Thyroid gland (tissue), 4 donors: ENCODE measurements at regions not wholly inside any gene's neighbourhood (a gene's known extent, or its start where the extent isn't known, plus 50 kb on each side); places are given as distances from the start of the nearest gene placed in this dataset.

Experiments used
- DNase-seq, 2 donors: peaks; one replicate each; pipeline ENCODE4 v3.0.0-alpha.2; 2019
- H3K27ac ChIP-seq, 3 donors: fragments of 200-600 bp; sonication (generic); 1 replicate in 2 of 3; 2 replicates in 1 of 3; pipeline ENCODE4 v1.5.1; 2016 to 2019; ENCODE audit warnings: mild to moderate bottlenecking in 1 of 3, moderate library complexity in 1 of 3
- H3K27me3 ChIP-seq: fragments of 200-600 bp; sonication (generic); one replicate; pipeline ENCODE4 v1.5.1; 2019
- H3K36me3 ChIP-seq, 2 donors: fragments of 200-600 bp; sonication (generic); one replicate each; pipeline ENCODE4 v1.5.1; 2016 to 2019
- H3K4me1 ChIP-seq, 2 donors: fragments of 200-600 bp; sonication (generic); one replicate each; pipeline ENCODE4 v1.5.1; 2017 to 2019
- H3K4me3 ChIP-seq, 3 donors: fragments of 200-600 bp; sonication (generic); replicated peaks in 1 of 3; 1 replicate in 2 of 3; 2 replicates in 1 of 3; pipeline ENCODE4 v1.5.1; 2016; ENCODE audit warnings: mild to moderate bottlenecking in 1 of 3
- H3K9me3 ChIP-seq: fragments of 200-600 bp; sonication (generic); one replicate; pipeline ENCODE4 v1.5.1; 2017
- POLR2A ChIP-seq, 2 donors: fragments of 450-650 bp; IDR thresholded peaks; one replicate each; pipeline ENCODE4 v1.6.1; 2017; ENCODE audit warnings: antibody characterized with exemption in 2 of 2, mild to moderate bottlenecking in 2 of 2, moderate library complexity in 1 of 2
- WGBS, 2 donors: methylation state at CpG; one replicate each; pipeline ENCODE4 v1.1.5; 2017; 5-methylcytosine and 5-hydroxymethylcytosine counted together
- intact Hi-C: fragments of 100-400 bp; cut with DNase I; formaldehyde crosslinking; loops from one replicate; pipeline ENCODE4 v1.15.1; 2023
- TF ChIP-seq, protein P1 (sequence below), 6 experiments: fragments of 200-600 bp in 3 of 6; fragments of 450-650 bp in 3 of 6; sonication (generic) in 3 of 6; IDR thresholded peaks; one replicate each; pipeline ENCODE4 v1.5.1; 2016 to 2019; ENCODE audit warnings: antibody characterized with exemption in 6 of 6, mild to moderate bottlenecking in 2 of 6, inconsistent platforms in 1 of 6, moderate library complexity in 1 of 6

DNA sequence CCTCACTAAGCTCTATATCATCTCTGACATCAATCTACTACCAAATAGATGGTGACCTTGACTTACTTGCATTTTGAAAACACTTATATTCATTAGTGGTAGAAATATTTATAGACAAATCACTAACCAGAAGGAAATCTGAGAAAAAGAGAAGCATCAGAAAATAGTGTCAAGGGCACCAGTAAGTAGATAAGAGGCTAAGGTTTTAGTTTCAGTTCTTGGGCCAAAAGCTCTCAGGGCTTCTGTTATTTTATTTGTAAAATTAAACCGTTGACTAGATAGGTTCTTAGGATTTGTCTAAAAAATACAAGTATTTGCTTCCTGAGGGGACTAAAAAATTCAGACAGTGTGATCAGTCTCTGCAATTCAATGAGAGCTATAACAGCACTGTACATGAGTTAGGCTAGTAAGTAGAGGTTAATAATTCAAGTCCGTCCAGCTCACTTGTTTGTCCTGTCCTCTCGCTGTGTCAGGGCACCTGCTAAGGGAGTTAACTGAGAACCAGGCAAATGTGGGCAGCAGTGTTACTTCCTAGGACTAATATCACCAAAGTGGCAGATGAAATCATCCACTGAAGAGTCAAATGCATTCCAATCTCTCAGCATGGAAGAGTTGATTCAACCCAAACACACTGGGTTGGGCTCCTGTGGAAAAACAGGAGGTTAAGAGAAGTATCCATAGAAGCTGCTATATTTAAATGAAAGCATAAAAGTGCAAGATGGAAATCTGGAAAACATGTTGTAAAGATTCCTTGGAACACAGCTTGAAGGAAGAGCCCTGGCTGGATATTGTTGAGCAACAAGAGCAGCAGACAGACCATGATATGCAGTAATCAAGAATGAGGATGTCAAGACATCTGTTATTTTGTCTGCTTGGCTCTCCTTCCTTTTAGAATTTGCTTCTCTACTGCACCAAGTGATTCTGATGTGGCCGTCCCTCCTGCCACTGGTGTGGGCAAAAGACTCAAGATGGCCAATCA, 134.9 kb upstream of the ZBTB20 start:
- Histone ChIP-seq H3K4me3 (no peak overlapping the region), H3K36me3 (no peaks in the 10 kb centered on the region), H3K27ac (no peak overlapping the region), H3K9me3 (no peaks in the 10 kb centered on the region), H3K4me1 (no peaks in the 10 kb centered on the region), H3K27me3 (no peaks in the 10 kb centered on the region)
- intact Hi-C loops, result no loop called here
- no peak for DNase-seq
- WGBS, 2 donors, result 73 to 86% methylated on average over 4 of the region's 4 CpGs
- TF ChIP-seq, protein P1, sequence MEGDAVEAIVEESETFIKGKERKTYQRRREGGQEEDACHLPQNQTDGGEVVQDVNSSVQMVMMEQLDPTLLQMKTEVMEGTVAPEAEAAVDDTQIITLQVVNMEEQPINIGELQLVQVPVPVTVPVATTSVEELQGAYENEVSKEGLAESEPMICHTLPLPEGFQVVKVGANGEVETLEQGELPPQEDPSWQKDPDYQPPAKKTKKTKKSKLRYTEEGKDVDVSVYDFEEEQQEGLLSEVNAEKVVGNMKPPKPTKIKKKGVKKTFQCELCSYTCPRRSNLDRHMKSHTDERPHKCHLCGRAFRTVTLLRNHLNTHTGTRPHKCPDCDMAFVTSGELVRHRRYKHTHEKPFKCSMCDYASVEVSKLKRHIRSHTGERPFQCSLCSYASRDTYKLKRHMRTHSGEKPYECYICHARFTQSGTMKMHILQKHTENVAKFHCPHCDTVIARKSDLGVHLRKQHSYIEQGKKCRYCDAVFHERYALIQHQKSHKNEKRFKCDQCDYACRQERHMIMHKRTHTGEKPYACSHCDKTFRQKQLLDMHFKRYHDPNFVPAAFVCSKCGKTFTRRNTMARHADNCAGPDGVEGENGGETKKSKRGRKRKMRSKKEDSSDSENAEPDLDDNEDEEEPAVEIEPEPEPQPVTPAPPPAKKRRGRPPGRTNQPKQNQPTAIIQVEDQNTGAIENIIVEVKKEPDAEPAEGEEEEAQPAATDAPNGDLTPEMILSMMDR (IDR thresholded peaks at IDR 0.05), result no peak
- no peak for TF ChIP-seq POLR2A (IDR thresholded peaks at IDR 0.05)

DNA sequence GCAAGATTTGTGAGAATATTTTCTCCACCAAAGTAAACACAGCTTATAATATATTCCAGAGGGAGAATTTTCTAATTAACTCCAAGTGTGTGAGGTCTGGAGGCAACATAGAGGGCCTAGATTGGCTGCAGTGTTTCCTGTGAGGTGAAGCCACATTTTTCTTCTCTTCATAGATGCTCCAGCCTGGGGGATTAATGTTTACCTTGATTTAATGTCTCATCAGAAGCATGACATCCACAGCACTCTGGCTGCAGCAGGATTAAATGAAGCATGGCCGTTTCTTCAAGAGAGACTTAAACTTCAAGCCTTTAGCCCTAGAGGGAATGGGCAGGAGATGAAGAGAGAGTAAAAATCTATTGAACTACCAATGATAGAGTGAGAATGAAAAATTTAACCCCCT, 137.9 kb upstream of the ZBTB20 start:
- TF ChIP-seq, protein P1 (IDR thresholded peaks at IDR 0.05), result no peak
- TF ChIP-seq POLR2A (IDR thresholded peaks at IDR 0.05), result no peak
- no peaks in the 10 kb centered on the region for H3K36me3 ChIP-seq
- H3K27me3 ChIP-seq, result no peaks in the 10 kb centered on the region
- H3K9me3 ChIP-seq, result no peaks in the 10 kb centered on the region
- DNase-seq, result no peak
- no peak overlapping the region for H3K4me3 ChIP-seq
- no peaks in the 10 kb centered on the region for H3K4me1 ChIP-seq
- intact Hi-C loops, result no loop called here
- WGBS, 2 donors, result 38 to 52% methylated on average over 1 of the region's 1 CpG
- no peak overlapping the region for H3K27ac ChIP-seq

DNA sequence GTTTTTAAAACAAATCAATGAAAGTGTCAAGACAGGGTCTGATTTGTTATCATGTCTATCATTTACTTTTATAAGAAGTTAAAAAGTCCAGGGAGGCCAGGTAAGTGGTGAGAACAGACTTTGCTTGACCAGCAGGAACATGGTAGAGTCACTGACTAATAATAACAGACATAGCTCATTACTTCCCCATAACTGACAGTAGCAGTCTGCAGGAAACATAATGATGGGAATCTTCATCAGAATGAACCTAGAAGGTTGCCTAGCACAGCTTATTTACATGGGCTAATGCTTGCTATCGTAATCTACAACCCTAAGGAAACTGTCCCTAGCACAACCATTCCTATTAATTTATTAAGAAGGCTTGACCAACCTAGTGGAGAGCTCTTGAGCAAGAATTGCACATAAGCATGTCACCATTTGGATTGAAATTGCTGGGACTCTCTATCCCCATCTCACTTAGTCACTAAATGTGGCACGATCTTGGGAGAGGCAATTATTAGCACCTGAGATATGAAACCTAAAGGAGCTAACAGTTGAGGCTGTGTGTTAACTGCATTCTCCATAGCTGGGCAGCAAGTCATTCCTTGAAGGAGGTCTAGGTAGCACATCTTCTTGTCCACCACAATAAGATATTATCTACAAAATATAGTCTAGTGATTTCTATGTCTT, 139.6 kb upstream of the ZBTB20 start:
- H3K27me3 ChIP-seq, result no peaks in the 10 kb centered on the region
- whole genome bisulfite sequencing, 2 donors, result 82 to 90% methylated on average over 2 of the region's 2 CpGs
- no peak for DNase-seq

GRCh38 chr3:115287198-115287597, 140.1 kb upstream of the ZBTB20 start:
- DNase-seq, result no peak
- Histone ChIP-seq H3K4me1 (no peaks in the 10 kb centered on the region), H3K9me3 (no peaks in the 10 kb centered on the region), H3K27ac (no peak overlapping the region), H3K27me3 (no peaks in the 10 kb centered on the region), H3K36me3 (no peaks in the 10 kb centered on the region), H3K4me3 (no peak overlapping the region)
- TF ChIP-seq POLR2A (IDR thresholded peaks at IDR 0.05), result no peak
- TF ChIP-seq, protein P1 (IDR thresholded peaks at IDR 0.05), result no peak
- WGBS, 2 donors, result 67 to 75% methylated on average over 2 of the region's 2 CpGs
- intact Hi-C loops, result no loop called here

More for the DNA sequence above, 139.6 kb upstream of the ZBTB20 start:
- H3K4me1 ChIP-seq, result no peaks in the 10 kb centered on the region
- no peak overlapping the region for H3K27ac ChIP-seq
- no peak overlapping the region for H3K4me3 ChIP-seq
- no peaks in the 10 kb centered on the region for H3K36me3 ChIP-seq
- H3K9me3 ChIP-seq, result no peaks in the 10 kb centered on the region
- TF ChIP-seq, protein P1 (IDR thresholded peaks at IDR 0.05), result no peak
- TF ChIP-seq POLR2A (IDR thresholded peaks at IDR 0.05), result no peak
- intact Hi-C loops, result no loop called here

DNA sequence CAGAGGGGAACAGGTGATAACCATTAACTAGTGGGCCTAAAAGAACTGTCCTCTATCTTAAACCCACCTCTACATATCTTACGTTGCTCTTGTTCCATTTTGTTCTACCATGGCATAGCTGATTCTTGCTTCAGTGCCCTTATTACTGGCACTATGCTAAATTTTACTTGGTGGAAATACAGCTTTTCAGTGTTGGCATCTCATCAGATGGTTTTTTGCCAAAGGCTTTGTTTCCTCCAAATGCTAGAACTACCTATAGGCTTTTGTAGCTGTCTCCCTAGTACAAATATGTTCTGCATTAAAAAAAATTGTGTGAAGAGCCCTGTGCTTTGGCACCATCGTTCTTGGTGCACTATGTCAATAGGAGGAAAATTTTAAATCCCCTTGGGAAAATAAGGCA, 145.0 kb upstream of the ZBTB20 start:
- TF ChIP-seq, protein P1 (IDR thresholded peaks at IDR 0.05), result no peak
- TF ChIP-seq POLR2A (IDR thresholded peaks at IDR 0.05), result no peak

More for the DNA sequence above, 145.0 kb upstream of the ZBTB20 start:
- Histone ChIP-seq H3K4me3 (no peak overlapping the region), H3K27ac (no peak overlapping the region), H3K36me3 (no peaks in the 10 kb centered on the region), H3K27me3 (no peaks in the 10 kb centered on the region), H3K4me1 (no peaks in the 10 kb centered on the region), H3K9me3 (no peaks in the 10 kb centered on the region)
- intact Hi-C loops, result no loop called here
- 86 to 88% methylated on average over 2 of the region's 2 CpGs for WGBS, 2 donors
- DNase-seq, result no peak
